Lung (tissue), 11 donors: ENCODE measurements at regions not wholly inside any gene's neighbourhood (a gene's known extent, or its start where the extent isn't known, plus 50 kb on each side); places are given as distances from the start of the nearest gene placed in this dataset.

Experiments
- ATAC-seq: fragments of 200-7000 bp; cut with Tn5 transposase; one replicate; pipeline ENCODE4 v1.9.1; 2020; ENCODE audit warnings: moderate number of reproducible peaks; ENCODE audit not compliant: insufficient read depth, low FRiP score
- DNase-seq, 3 donors: peaks; one replicate each; pipeline ENCODE4 v3.0.0-alpha.2; 2013 to 2017
- H3K27ac ChIP-seq, 2 donors: one replicate each; pipeline ENCODE4 v1.5.1; 2013; ENCODE audit warnings: mild to moderate bottlenecking in 2 of 2, moderate library complexity in 2 of 2, control low read depth in 1 of 2, inconsistent platforms in 1 of 2, low read depth in 1 of 2, low read length in 1 of 2
- H3K27me3 ChIP-seq, 3 donors: one replicate each; pipeline ENCODE4 v1.5.1; 2013; ENCODE audit warnings: low read length in 2 of 3; ENCODE audit not compliant: control insufficient read depth in 3 of 3, insufficient read depth in 3 of 3
- H3K36me3 ChIP-seq, 4 donors: one replicate each; pipeline ENCODE4 v1.5.1; 2013; ENCODE audit warnings: low read length in 4 of 4, mild to moderate bottlenecking in 1 of 4, moderate library complexity in 1 of 4; ENCODE audit not compliant: control insufficient read depth in 4 of 4, insufficient read depth in 4 of 4
- H3K4me1 ChIP-seq, 5 donors: one replicate each; pipeline ENCODE4 v1.5.1; 2013; ENCODE audit warnings: low read length in 5 of 5, mild to moderate bottlenecking in 2 of 5, moderate library complexity in 1 of 5; ENCODE audit not compliant: control insufficient read depth in 5 of 5, insufficient read depth in 5 of 5
- H3K4me3 ChIP-seq: one replicate; pipeline ENCODE4 v1.5.1; 2013; ENCODE audit warnings: mild to moderate bottlenecking, control low read depth, moderate library complexity
- H3K9ac ChIP-seq, 2 donors: one replicate each; pipeline ENCODE4 v1.5.1; 2013; ENCODE audit warnings: low read length in 2 of 2, control low read depth in 1 of 2; ENCODE audit not compliant: insufficient read depth in 1 of 2
- H3K9me3 ChIP-seq, 4 donors: one replicate each; pipeline ENCODE4 v1.5.1; 2013; ENCODE audit warnings: low read length in 3 of 4, mild to moderate bottlenecking in 1 of 4, moderate library complexity in 1 of 4; ENCODE audit not compliant: control insufficient read depth in 4 of 4, insufficient read depth in 3 of 4
- WGBS, 2 donors: extraction: QIAGEN DNeasy Blood & Tissue Kit; methylation state at CpG; one replicate each; pipeline ENCODE4 v1.1.7; 2013; 5-methylcytosine and 5-hydroxymethylcytosine counted together
- TF ChIP-seq, protein P1 (sequence below): IDR thresholded peaks from 2 replicates; pipeline ENCODE4 v1.5.1; 2012; ENCODE audit warnings: mild to moderate bottlenecking; ENCODE audit errors: control extremely low read depth, extremely low read depth
- donor health status: control.
- donor health status: control.
- donor health status: Bipolar disorder and iron deficiency.
- donor health status: healthy.
- donor health status: DM: yes; HTN: yes; CAD: no.

DNA sequence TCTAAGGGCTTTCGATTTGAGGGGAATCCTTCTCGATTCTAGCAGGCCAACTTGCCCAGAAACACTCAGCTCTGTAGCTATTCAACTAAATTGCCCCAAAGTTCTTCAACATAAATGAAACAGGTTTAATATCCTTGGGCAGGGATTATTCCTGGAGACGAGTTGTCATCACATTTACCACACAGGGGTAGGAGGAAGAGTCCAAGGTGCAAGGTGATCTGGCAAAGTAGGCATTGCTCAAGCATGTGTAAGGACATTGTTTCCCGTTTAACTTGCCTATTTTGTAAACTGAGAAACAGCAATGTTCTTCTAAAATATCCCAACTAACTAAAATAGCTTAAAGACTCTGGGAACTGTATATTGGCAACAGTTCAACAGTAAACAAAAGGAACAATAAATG is 814.3 kb downstream of the BCL11A start:
- Histone ChIP-seq H3K36me3 (no peaks in the 10 kb centered on the region), H3K4me3 (no peak overlapping the region), H3K27me3 (no peaks in the 10 kb centered on the region), H3K9ac (no peak overlapping the region), H3K27ac (no peak overlapping the region), H3K9me3 (no peaks in the 10 kb centered on the region), H3K4me1 (no peaks in the 10 kb centered on the region)
- no peak for DNase-seq
- 79 to 83% methylated on average over 4 of the region's 4 CpGs for WGBS, 2 donors
- no peak for ATAC-seq
- TF ChIP-seq, protein P1, sequence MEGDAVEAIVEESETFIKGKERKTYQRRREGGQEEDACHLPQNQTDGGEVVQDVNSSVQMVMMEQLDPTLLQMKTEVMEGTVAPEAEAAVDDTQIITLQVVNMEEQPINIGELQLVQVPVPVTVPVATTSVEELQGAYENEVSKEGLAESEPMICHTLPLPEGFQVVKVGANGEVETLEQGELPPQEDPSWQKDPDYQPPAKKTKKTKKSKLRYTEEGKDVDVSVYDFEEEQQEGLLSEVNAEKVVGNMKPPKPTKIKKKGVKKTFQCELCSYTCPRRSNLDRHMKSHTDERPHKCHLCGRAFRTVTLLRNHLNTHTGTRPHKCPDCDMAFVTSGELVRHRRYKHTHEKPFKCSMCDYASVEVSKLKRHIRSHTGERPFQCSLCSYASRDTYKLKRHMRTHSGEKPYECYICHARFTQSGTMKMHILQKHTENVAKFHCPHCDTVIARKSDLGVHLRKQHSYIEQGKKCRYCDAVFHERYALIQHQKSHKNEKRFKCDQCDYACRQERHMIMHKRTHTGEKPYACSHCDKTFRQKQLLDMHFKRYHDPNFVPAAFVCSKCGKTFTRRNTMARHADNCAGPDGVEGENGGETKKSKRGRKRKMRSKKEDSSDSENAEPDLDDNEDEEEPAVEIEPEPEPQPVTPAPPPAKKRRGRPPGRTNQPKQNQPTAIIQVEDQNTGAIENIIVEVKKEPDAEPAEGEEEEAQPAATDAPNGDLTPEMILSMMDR, result no peak

DNA sequence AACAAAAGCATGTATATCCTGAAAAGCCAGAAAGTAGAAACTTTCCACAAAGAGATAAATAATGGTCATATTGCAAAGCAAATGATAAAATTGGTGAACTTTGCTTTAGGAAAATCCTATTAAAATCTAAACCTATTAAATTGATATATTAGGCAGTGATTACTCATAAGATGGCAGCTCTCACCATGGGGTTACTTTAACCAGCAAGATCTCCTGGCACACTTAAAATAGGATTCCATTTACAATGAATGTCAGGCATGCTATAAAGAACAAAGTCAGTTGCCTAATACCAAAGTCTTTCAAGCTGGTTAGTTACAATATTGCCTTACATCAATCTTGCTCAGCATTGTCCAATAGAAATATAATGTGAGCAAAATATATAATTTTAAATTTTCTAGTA is 816.2 kb downstream of the BCL11A start:
- Histone ChIP-seq H3K27ac (no peak overlapping the region), H3K4me3 (no peak overlapping the region), H3K27me3 (no peaks in the 10 kb centered on the region), H3K9me3 (no peaks in the 10 kb centered on the region), H3K9ac (no peak overlapping the region), H3K4me1 (no peaks in the 10 kb centered on the region), H3K36me3 (no peaks in the 10 kb centered on the region)
- ATAC-seq (no peak), DNase-seq (no peak)
- TF ChIP-seq, protein P1, result no peak

DNA sequence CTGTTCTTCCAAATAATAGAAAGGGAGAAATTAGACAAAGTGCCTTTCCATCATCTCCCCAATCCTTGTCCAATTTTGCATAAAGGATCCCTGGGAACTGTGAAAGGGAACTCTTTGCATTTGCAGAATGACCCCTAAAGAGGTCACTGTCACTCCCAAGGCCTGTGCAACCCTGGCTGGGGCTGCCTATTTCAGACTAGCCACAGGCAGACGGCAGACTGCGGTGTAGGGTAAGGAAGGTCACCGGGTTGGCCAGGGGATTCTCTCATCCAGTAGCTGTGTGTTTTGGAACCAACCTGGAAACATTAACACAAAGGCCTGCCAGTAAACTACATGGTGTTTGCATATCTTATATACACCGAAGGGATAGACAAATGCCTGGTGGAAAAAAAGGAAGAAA is 818.7 kb downstream of the BCL11A start:
- Histone ChIP-seq H3K9me3 (no peaks in the 10 kb centered on the region), H3K27me3 (no peaks in the 10 kb centered on the region), H3K9ac (no peak overlapping the region), H3K27ac (no peak overlapping the region), H3K4me3 (no peak overlapping the region), H3K4me1 (no peaks in the 10 kb centered on the region), H3K36me3 (no peaks in the 10 kb centered on the region)
- TF ChIP-seq, protein P1, result no peak
- ATAC-seq, result no peak
- DNase-seq, result no peak
- 68 to 69% methylated on average over 4 of the region's 4 CpGs for WGBS, 2 donors

DNA sequence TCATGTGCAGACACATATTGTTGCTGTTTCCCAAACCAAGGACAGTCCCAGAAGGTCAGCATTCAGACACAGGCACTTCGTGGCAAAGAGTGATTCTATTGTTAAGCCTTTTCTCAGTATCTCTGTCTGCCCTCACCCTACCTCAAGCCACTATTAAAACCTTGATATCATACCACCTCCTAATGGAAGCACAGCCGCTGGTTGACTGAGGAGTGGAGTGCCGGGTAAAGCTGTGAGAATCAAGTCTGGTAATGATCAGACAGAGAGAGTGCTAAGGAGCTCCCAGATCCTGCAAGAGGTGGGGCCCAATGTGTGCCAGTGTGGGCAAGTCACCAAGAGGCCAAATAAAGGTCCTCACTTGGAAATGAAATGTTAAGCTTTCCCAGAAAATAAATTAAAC is 819.5 kb downstream of the BCL11A start:
- Histone ChIP-seq H3K9me3 (no peaks in the 10 kb centered on the region), H3K4me3 (no peak overlapping the region), H3K9ac (no peak overlapping the region), H3K27ac (no peak overlapping the region), H3K4me1 (no peaks in the 10 kb centered on the region), H3K36me3 (no peaks in the 10 kb centered on the region), H3K27me3 (no peaks in the 10 kb centered on the region)
- WGBS, 2 donors, result 75 to 85% methylated on average over 3 of the region's 3 CpGs
- ATAC-seq, result no peak
- DNase-seq, result no peak
- TF ChIP-seq, protein P1, result no peak
